Transverse colon (tissue), 4 donors: ENCODE measurements at regions not wholly inside any gene's neighbourhood (a gene's known extent, or its start where the extent isn't known, plus 50 kb on each side); places are given as distances from the start of the nearest gene placed in this dataset.

Source experiments
- CTCF ChIP-seq, 5 experiments: fragments of 200-600 bp in 3 of 5; fragments of 450-650 bp in 2 of 5; sonication (generic) in 3 of 5; IDR thresholded peaks; 1 replicate in 2 of 5; 2 replicates in 3 of 5; pipeline ENCODE4 v1.5.1; 2016 to 2017; ENCODE audit warnings: antibody characterized with exemption in 5 of 5, inconsistent platforms in 3 of 5, mild to moderate bottlenecking in 2 of 5, moderate library complexity in 1 of 5
- POLR2A ChIP-seq: fragments of 450-650 bp; IDR thresholded peaks from one replicate; pipeline ENCODE4 v1.6.1; 2016; ENCODE audit warnings: antibody characterized with exemption, mild to moderate bottlenecking, moderate library complexity
- POLR2AphosphoS5 ChIP-seq, 3 donors: sonication (generic); formaldehyde crosslinking; IDR thresholded peaks; one replicate each; pipeline ENCODE4 v1.6.1; 2016; ENCODE audit warnings: antibody characterized with exemption in 3 of 3

DNA sequence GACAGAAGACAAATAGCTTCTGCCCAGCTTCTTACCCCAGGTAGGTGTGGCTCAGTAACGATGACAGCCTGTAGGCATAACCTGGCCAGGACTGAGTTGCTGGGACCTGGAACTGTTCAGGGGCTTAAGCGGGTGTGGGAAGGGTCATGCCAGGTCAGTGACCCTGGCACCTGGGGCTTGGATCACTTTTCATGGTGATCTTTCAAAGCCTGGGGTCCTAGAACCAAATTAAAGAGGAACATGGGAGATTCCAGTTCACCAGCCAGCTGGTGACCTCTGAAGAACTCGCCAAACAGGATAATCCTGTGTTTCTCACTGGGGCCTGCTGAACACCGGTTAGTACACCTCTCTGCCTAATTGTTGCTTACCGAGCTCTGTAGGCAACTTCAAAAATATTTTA lies 102.6 kb upstream of the LMNTD1 start:
- TF ChIP-seq CTCF (IDR thresholded peaks at IDR 0.05) (no peak), POLR2AphosphoS5 (IDR thresholded peaks at IDR 0.05) (no peak), POLR2A (no peak)
